Keratinocyte (primary cell): ENCODE measurements at regions not wholly inside any gene's neighbourhood (a gene's known extent, or its start where the extent isn't known, plus 50 kb on each side); places are given as distances from the start of the nearest gene placed in this dataset.
A peak's percentile ranks its signal among the peaks of the same experiment; 100 is the strongest.

ENCODE experiments used
- DNase-seq: peaks from one replicate; pipeline ENCODE4 v3.0.0-alpha.2; 2011; ENCODE audit warnings: low read depth, missing footprints, low spot score
- FAIRE-seq: peaks from 2 replicates; lab custom pipeline; 2011; peaks lifted over from hg19 to GRCh38; lab: Jason Lieb, UNC
- H2AFZ ChIP-seq: 2 replicates; pipeline ENCODE4 v1.6.0; 2012; ENCODE audit warnings: low read length, control low read depth, inconsistent platforms; ENCODE audit not compliant: control insufficient read depth
- H3K27ac ChIP-seq: 2 replicates; pipeline ENCODE4 v1.5.1; 2011; ENCODE audit warnings: low read length; ENCODE audit not compliant: control insufficient read depth, insufficient read depth
- H3K27me3 ChIP-seq: 3 replicates; pipeline ENCODE4 v1.6.0; 2011; ENCODE audit warnings: low read length; ENCODE audit not compliant: control insufficient read depth, insufficient read depth; ENCODE audit errors: extremely low read depth
- H3K36me3 ChIP-seq, 2 experiments: 2 replicates in 1 of 2; 3 replicates in 1 of 2; pipeline ENCODE4 v1.5.1; 2011; ENCODE audit warnings: low read length in 2 of 2, mild to moderate bottlenecking in 1 of 2; ENCODE audit not compliant: control insufficient read depth in 2 of 2, insufficient read depth in 2 of 2; ENCODE audit errors: extremely low read depth in 1 of 2
- H3K4me1 ChIP-seq: 3 replicates; pipeline ENCODE4 v1.5.1; 2011; ENCODE audit warnings: low read length; ENCODE audit not compliant: control insufficient read depth, insufficient read depth; ENCODE audit errors: extremely low read depth
- H3K4me2 ChIP-seq: 3 replicates; pipeline ENCODE4 v1.6.0; 2011; ENCODE audit warnings: low read depth, low read length; ENCODE audit not compliant: control insufficient read depth, insufficient read depth; ENCODE audit errors: extremely low read depth
- H3K4me3 ChIP-seq, 3 experiments: fragments of 200-600 bp in 1 of 3; sonication (generic) in 1 of 3; 2 replicates in 2 of 3; 3 replicates in 1 of 3; pipeline ENCODE4 v1.5.1; 2011 to 2016; ENCODE audit warnings: low read length in 3 of 3, mild to moderate bottlenecking in 3 of 3, control low read depth in 2 of 3, inconsistent platforms in 1 of 3, low read depth in 1 of 3, mixed read lengths in 1 of 3, mixed run types in 1 of 3, moderate library complexity in 1 of 3; ENCODE audit not compliant: control insufficient read depth in 2 of 3, insufficient read depth in 2 of 3; ENCODE audit errors: extremely low read depth in 1 of 3
- H3K79me2 ChIP-seq: 2 replicates; pipeline ENCODE4 v1.6.0; 2012; ENCODE audit warnings: low read length; ENCODE audit not compliant: control insufficient read depth, insufficient read depth
- H3K9ac ChIP-seq: 3 replicates; pipeline ENCODE4 v1.6.0; 2011; ENCODE audit warnings: low read length; ENCODE audit not compliant: control insufficient read depth, insufficient read depth; ENCODE audit errors: extremely low read depth
- H3K9me1 ChIP-seq: 3 replicates; pipeline ENCODE4 v1.6.0; 2011; ENCODE audit warnings: low read length; ENCODE audit not compliant: control insufficient read depth, insufficient read depth; ENCODE audit errors: extremely low read depth
- H3K9me3 ChIP-seq: 2 replicates; pipeline ENCODE4 v1.5.1; 2012; ENCODE audit warnings: low read depth, low read length; ENCODE audit not compliant: control insufficient read depth
- H4K20me1 ChIP-seq: 3 replicates; pipeline ENCODE4 v1.6.0; 2011; ENCODE audit warnings: low read length; ENCODE audit not compliant: control insufficient read depth, insufficient read depth; ENCODE audit errors: extremely low read depth
- CTCF ChIP-seq, 3 experiments: IDR thresholded peaks in 1 of 3; conservative IDR thresholded peaks in 1 of 3; optimal IDR thresholded peaks in 1 of 3; 2 replicates in 2 of 3; 3 replicates in 1 of 3; pipeline versions ENCODE3 to v1.5.1; 2011; ENCODE audit warnings: low read length in 3 of 3, mild to moderate bottlenecking in 3 of 3, moderate library complexity in 2 of 3, control low read depth in 1 of 3, inconsistent platforms in 1 of 3; ENCODE audit not compliant: insufficient read depth in 2 of 3; ENCODE audit errors: extremely low read depth in 1 of 3
- EZH2 ChIP-seq: IDR thresholded peaks from one replicate; pipeline ENCODE4 v1.6.1; 2012; ENCODE audit warnings: inconsistent platforms, mild to moderate bottlenecking, low read length, moderate library complexity
- dilution Hi-C: fragments of 300-500 bp; cut with MboI; formaldehyde crosslinking; loops from one replicate; pipeline ENCODE4 v1.7.0; 2020; ENCODE audit warnings: low sequenced_read_pairs; ENCODE audit not compliant: extremely low pct_ligation_motif_present

GRCh38 chrX:68999931-69000330 lies 165.3 kb downstream of the PJA1 start:
- no peak for DNase-seq
- TF ChIP-seq EZH2 (no peak), CTCF (optimal IDR thresholded peaks at IDR 0.05 in 1 of 3, IDR thresholded peaks at IDR 0.05 in 1 of 3, conservative IDR thresholded peaks at IDR 0.05 in 1 of 3; ENCODE audit: extremely low read depth in 1 of 3, insufficient read depth in 2 of 3, low read length in 3 of 3) (no peak)

GRCh38 chrX:68999356-68999755 lies 165.9 kb downstream of the PJA1 start:
- H3K27ac ChIP-seq: peak overlapping the region; percentile 93
- H3K27me3 ChIP-seq: no peaks in the 10 kb centered on the region
- no peaks in the 10 kb centered on the region for H3K79me2 ChIP-seq
- FAIRE-seq (peak; percentile 94), DNase-seq (peak; percentile 55)
- dilution Hi-C loops: no loop called here
- no peaks in the 10 kb centered on the region for H4K20me1 ChIP-seq
- peak overlapping the region; percentile 51 for H3K9ac ChIP-seq
- no peaks in the 10 kb centered on the region for H3K36me3 ChIP-seq
- peak overlapping the region; percentile 51 for H3K4me2 ChIP-seq
- H3K9me3 ChIP-seq: no peaks in the 10 kb centered on the region
- H3K4me1 ChIP-seq: peaks cover 30% of the 10 kb centered on the region
- H3K4me3 ChIP-seq: no peak overlapping the region
- H3K9me1 ChIP-seq: no peaks in the 10 kb centered on the region
- H2AFZ ChIP-seq: peak overlapping the region; percentile 19
- TF ChIP-seq EZH2 (no peak), CTCF (optimal IDR thresholded peaks at IDR 0.05 in 1 of 3, IDR thresholded peaks at IDR 0.05 in 1 of 3, conservative IDR thresholded peaks at IDR 0.05 in 1 of 3; ENCODE audit: extremely low read depth in 1 of 3, insufficient read depth in 2 of 3, low read length in 3 of 3) (no peak)

More at GRCh38 chrX:68999931-69000330, 165.3 kb downstream of the PJA1 start:
- H3K9me3 ChIP-seq: no peaks in the 10 kb centered on the region
- H2AFZ ChIP-seq: peak overlapping the region; percentile 19
- FAIRE-seq: peak; percentile 36
- H3K36me3 ChIP-seq: no peaks in the 10 kb centered on the region
- H3K4me3 ChIP-seq: no peak overlapping the region
- no peaks in the 10 kb centered on the region for H3K27me3 ChIP-seq
- no peaks in the 10 kb centered on the region for H4K20me1 ChIP-seq
- no peaks in the 10 kb centered on the region for H3K9me1 ChIP-seq
- H3K9ac ChIP-seq: peak overlapping the region; percentile 37
- peak overlapping the region; percentile 93 for H3K27ac ChIP-seq
- H3K79me2 ChIP-seq: no peaks in the 10 kb centered on the region
- H3K4me2 ChIP-seq: peak overlapping the region; percentile 51
- dilution Hi-C loops: no loop called here
- peaks cover 30% of the 10 kb centered on the region for H3K4me1 ChIP-seq
